Suppressor macrophage treated with lipopolysaccharide for 1 hour (primary cell): ENCODE measurements at regions not wholly inside any gene's neighbourhood (a gene's known extent, or its start where the extent isn't known, plus 50 kb on each side); places are given as distances from the start of the nearest gene placed in this dataset.
"Not testable (repeated sequence)": the region's sequence is repeated elsewhere in the genome, so short reads cannot be mapped to it uniquely, and the experiment has no call there.

Source experiments
- DNase-seq, 3 donors: peaks; one replicate each; pipeline ENCODE4 v3.0.0-alpha.2; 2020 to 2022

GRCh38 chr2:131584380-131584779 is 56.7 kb downstream of the CCDC74A start:
- DNase-seq: peak in 1 of 3 donors; percentile 13

DNA sequence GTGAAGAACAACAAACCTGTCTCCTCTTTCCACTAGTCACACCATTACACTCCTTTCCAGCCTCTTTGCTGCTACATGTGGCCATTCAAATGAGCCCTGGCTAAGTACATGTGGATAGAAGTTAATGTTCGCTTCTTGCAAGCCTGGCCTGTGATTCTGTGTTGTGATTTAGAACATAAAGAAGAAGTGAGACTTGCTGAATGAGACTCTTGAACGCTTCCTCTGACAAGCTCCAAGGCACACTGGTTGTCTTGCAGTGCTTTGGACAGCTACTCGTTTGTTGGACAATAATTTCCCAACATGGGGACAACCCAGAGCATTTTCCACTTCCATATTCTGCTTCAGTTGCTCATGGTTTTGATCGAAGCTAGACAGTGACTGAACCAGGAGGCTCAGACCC is 57.3 kb downstream of the CCDC74A start:
- DNase-seq: peak; percentile 16 to 56 (median 54)

DNA sequence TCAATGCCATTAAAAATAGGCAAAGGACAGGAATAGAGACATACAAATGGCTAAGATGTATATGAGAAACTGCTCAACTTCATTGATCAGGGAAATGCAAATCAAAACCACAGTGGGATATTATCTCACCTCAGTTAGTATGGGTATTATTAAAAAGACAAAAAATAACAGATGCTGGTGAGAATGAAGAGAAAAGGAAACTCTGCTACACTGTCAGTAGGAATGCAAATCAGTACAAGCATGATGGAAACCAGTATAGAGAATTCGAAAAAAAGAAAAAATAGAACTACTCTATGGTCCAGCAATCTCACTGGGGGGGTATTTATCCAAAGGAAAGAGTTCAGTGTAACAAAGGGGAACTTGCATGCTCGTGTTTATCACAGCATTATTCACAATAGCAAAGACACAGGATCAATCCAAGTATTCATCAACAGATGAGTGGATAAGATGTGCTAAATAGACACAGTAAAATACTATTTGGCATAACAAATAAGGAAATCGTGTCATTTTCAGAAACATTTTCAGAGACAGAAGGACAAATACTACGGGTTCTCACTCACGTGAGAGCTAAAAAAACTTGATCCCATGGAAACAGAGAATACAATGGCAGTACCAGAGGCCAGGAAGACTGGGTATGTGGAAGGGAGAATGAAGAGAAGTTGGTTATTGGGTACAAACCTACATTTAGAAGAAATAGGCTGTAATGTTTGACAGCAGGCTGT is 60.6 kb downstream of the CCDC74A start:
- DNase-seq: no peak

GRCh38 chr2:131589126-131589525 is 61.4 kb downstream of the CCDC74A start:
- DNase-seq: not testable (repeated sequence)

DNA sequence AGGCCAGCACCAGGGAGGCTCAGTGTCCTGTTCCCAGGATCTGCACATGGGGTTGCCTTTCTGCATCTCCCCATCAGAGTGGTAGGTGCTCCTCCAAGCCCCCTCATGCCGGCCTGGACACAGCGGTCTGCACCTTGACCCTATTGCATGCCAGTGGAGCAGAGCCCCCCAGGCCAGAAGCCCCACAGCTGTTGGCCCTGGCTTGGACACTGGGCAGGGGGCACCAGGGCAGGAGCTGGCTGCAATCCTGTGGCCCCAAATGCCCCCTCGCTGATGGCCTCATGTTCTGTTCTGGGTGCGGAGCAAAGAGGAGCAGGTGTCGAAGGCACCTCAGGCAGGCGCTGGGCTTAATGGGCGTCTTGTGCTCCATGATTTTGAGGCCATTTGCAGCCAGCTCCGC is 62.7 kb downstream of the CCDC74A start:
- no peak for DNase-seq

- DNase-seq: no peak
Measured at GRCh38 chr2:131590896-131591295, 63.2 kb downstream of the CCDC74A start.

DNA sequence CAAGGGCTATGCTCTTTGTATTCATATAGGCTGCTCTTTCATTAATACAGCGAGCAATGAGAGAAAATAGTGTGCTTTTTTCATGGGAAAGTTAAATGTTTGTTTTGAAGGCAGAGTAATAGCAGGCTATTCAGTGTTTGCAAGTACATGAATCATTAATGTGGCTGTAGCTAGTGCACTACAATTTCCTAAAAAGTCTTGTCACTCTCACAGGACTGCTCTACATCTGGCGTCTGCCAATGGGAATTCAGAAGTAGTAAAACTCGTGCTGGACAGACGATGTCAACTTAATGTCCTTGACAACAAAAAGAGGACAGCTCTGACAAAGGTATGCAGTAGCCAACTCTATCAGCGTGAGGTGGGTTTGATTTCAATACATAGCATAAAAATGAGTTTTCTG is 68.9 kb downstream of the CCDC74A start:
- DNase-seq: not testable (repeated sequence)

GRCh38 chr2:131602444-131602843 is 74.8 kb downstream of the CCDC74A start:
- not testable (repeated sequence) for DNase-seq

DNA sequence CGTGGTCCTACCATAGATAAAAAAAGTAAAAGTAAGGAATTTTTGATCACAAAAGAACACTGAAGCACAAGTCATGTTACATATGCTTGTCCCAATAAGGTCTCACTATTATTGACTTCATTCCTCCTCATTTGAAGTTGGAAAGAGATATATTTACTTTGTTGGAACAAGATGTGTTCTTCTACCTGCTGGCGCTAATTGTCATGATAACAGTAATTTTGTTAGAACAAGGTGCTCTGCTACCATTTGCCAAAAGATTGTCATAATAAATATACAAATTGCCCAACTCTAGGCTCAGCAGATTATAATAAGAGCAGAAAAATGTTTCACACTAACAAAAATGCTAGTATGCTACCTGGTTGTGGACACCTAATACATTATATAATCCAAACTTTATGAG is 77.0 kb downstream of the CCDC74A start:
- DNase-seq: not testable (repeated sequence)

DNA sequence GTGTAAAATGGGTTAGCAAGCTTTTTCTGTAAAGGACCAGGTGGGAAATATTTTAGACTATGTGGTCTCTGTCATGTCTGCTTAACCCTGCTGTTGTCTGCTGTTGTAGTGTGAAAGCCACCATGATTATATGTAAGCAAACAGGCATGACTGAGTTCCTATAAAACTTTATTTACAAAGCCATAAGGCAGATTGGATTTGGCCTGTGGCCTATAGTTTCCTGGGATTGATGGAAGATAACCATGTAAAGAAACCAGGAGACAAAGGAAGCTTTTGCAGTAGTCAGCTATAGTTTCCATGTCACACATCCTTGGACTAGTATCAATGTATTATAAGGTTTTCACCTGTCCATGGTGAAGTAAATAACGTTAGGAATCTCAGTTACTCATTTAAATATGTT is 78.7 kb downstream of the CCDC74A start:
- DNase-seq: not testable (repeated sequence)

- DNase-seq: not testable (repeated sequence)
Measured at GRCh38 chr2:131607056-131607455, 79.4 kb downstream of the CCDC74A start.

DNA sequence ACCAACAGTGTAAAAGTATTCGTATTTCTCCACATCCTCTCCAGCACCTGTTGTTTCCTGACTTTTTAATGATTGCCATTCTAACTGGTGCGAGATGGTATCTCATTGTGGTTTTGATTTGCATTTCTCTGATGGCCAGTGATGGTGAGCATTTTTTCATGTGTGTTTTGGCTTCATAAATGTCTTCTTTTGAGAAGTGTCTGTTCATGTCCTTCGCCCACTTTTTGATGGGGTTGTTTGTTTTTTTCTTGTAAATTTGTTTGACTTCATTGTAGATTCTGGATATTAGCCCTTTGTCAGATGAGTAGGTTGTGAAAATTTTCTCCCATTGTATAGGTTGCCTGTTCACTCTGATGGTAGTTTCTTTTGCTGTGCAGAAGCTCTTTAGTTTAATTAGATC is 86.9 kb downstream of the CCDC74A start:
- not testable (repeated sequence) for DNase-seq

- not testable (repeated sequence) for DNase-seq
Measured at GRCh38 chr2:131618320-131618719, 90.6 kb downstream of the CCDC74A start.

DNA sequence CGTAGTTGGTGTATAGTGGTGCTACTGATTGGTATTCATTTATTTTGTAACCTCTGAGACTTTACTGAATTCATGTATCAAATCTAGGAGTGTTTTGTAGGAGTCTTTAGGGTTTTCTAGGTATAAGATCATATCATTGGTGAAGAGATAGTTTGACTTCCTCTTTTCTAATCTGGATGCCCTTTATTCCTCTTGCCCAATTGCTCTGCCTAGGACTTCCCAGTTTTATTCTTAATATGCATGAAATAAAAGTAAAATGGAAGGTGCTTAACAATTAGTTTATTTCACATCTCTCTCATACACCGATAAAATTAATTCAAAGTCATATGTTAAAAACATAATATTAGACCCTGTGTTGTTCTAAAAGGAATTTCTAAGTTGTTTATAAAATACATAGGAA is 95.2 kb downstream of the CCDC74A start:
- peak; percentile 4 to 52 (median 44) for DNase-seq

- DNase-seq: not testable (repeated sequence)
Measured at GRCh38 chr2:131626011-131626410, 98.3 kb downstream of the CCDC74A start.

DNA sequence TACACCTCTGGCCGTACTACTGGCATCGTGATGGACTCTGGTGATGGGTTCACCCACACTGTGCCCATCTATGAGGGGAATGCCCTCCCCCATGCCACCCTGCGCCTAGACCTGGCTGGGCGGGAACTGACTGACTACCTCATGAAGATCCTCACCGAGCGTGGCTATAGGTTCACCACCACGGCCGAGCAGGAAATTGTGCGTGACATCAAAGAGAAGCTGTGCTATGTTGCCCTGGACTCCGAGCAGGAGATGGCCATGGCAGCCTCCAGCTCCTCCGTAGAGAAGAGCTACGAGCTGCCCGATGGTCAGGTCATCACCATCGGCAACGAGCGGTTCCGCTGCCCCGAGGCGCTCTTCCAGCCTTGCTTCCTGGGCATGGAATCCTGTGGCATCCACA is 98.9 kb downstream of the CCDC74A start:
- not testable (repeated sequence) for DNase-seq

GRCh38 chr2:131627777-131628176 is 100.1 kb downstream of the CCDC74A start:
- not testable (repeated sequence) for DNase-seq

DNA sequence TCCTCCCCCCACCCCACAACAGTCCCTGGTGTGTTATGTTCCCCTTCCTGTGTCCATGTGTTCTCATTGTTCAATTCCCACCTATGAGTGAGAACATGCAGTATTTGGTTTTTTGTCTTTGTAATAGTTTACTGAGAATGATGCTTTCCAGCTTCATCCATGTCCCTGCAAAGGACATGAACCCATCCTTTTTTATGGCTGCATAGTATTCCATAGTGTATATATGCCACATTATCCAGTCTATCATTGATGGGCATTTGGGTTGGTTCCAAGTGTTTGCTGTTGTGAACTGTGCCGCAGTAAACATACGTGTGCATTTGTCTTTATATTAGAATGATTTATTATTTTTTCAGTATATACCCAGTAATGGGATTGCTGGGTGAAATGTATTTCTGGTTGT is 104.0 kb downstream of the CCDC74A start:
- DNase-seq: not testable (repeated sequence)

GRCh38 chr2:131633405-131633804 is 105.7 kb downstream of the CCDC74A start:
- not testable (repeated sequence) for DNase-seq

GRCh38 chr2:131633827-131634695 is 106.4 kb downstream of the CCDC74A start:
- not testable (repeated sequence) for DNase-seq

DNA sequence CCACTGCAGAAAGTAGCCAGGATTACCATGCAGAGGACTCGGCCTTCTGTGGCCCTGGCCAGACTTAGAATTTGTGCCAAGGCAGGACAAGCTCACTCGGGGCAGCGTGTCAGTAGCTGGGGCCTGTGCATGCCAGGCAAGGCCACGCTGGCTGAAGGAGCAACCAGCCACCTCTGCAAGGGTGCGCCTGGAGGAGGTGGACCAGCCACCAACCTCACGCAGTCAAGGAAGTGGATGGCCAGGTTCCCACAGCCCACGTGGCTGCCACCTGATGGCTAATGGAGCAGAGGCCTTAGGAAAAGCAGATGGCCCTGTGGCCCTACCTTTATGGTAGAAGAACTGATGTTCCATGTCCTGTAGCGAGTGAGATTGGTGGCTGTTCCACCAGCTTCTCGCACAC is 107.9 kb downstream of the CCDC74A start:
- no peak for DNase-seq

- not testable (repeated sequence) for DNase-seq
Measured at GRCh38 chr2:131636704-131637308, 109.1 kb downstream of the CCDC74A start.

- DNase-seq: not testable (repeated sequence)
Measured at GRCh38 chr2:131639001-131639620, 111.4 kb downstream of the CCDC74A start.
